HG02938 (cell line): ENCODE measurements at regions not wholly inside any gene's neighbourhood (a gene's known extent, or its start where the extent isn't known, plus 50 kb on each side); places are given as distances from the start of the nearest gene placed in this dataset.
"Not testable (repeated sequence)": the region's sequence is repeated elsewhere in the genome, so short reads cannot be mapped to it uniquely, and the experiment has no call there.

Source experiments
- ATAC-seq: cut with Tn5 transposase; IDR thresholded peaks from one replicate; pipeline ENCODE4 v1.9.1; 2021; ENCODE audit warnings: mild to moderate bottlenecking, moderate library complexity; ENCODE audit not compliant: unreplicated experiment

GRCh38 chrX:39022106-39022505 is 220.8 kb downstream of the MID1IP1 start:
- no peak for ATAC-seq

GRCh38 chrX:39029221-39029620 is 228.0 kb downstream of the MID1IP1 start:
- no peak for ATAC-seq

- ATAC-seq: no peak
Observed at GRCh38 chrX:39030636-39031035, 229.4 kb downstream of the MID1IP1 start.

- ATAC-seq: no peak
Observed at GRCh38 chrX:39039890-39040289, 238.6 kb downstream of the MID1IP1 start.

GRCh38 chrX:39043838-39044550 is 242.7 kb downstream of the MID1IP1 start:
- ATAC-seq: no peak

- no peak for ATAC-seq
Observed at GRCh38 chrX:39047174-39047573, 245.9 kb downstream of the MID1IP1 start.

DNA sequence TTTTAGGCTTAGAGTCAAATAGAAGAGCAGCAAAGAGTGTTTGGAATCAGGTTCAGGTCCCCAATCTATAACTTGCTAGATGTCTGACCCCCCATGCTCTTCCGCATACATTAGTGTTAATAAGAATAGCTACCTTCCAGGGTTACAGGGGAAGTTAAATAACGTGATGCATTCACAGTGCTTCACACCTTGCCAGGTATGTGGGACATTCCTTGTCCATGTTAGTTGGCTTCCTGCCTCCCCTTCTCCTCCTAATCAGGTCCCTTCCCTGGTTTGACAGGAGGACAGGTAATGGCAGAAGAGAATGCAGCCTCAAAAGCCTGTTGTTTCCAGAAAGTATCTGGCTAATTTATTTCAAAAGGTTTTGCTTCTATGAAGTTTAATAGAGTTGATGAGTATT is 248.7 kb downstream of the MID1IP1 start:
- no peak for ATAC-seq

DNA sequence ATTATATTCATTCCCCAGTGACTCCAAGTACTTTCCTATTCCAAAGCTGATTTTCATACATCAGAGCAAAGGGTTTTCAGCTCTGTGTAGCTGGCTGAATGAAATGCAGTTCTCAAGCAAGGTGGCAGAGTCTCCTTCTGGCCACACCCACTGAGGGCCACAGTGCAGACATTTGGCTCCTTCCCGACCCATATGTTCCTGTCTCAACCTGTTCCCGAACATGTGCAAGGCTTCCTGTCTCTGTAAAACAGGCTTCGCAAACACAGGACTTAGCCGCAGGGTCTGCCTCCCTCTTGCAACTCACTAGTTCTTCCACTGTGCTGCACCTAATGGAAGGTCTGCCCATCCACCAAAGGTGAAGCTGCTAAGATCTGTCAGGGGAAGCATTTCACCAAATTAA is 249.2 kb downstream of the MID1IP1 start:
- no peak for ATAC-seq

DNA sequence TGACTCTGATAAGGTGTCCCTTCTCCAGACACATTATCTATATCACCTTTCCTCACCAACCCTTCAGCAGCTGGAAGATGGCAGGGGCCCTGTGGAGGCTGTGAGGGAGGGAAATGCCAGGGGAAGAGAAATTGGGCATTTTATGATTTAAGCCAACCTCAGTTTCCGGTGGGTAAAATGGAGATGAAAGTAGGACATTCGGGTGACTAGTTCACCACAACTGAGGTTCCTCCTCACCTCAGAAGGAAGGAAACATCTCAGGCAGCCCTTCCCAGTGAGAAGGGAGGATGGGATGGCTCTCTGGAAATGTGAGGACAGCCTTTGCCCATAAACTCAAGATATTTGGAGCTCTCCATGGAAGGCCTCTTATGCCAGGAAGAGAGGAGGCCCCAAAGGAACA is 251.5 kb downstream of the MID1IP1 start:
- no peak for ATAC-seq

- no peak for ATAC-seq
Observed at GRCh38 chrX:39058724-39059123, 257.5 kb downstream of the MID1IP1 start.

- ATAC-seq: no peak
Observed at GRCh38 chrX:39059866-39060265, 258.6 kb downstream of the MID1IP1 start.

DNA sequence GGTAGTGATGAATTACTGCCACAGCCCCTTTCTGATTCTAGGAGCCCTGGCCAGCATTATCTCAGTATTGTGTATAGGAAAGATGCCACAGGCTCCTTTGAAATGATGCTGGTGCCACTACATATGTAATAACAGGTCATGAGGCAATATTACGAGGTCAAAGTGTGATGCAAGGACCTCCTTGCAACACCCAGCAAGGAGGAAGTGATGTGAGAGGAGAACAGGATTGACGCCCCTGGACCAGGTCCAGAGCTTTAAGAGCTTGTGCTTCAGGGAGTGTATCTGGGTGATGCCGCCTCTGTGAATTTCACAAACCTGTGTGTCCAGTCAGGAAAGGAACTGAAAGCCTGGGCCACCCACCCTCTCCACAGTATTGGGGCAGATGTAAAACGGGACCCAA is 261.8 kb downstream of the MID1IP1 start:
- no peak for ATAC-seq

- ATAC-seq: no peak
Observed at GRCh38 chrX:39063702-39064101, 262.4 kb downstream of the MID1IP1 start.

DNA sequence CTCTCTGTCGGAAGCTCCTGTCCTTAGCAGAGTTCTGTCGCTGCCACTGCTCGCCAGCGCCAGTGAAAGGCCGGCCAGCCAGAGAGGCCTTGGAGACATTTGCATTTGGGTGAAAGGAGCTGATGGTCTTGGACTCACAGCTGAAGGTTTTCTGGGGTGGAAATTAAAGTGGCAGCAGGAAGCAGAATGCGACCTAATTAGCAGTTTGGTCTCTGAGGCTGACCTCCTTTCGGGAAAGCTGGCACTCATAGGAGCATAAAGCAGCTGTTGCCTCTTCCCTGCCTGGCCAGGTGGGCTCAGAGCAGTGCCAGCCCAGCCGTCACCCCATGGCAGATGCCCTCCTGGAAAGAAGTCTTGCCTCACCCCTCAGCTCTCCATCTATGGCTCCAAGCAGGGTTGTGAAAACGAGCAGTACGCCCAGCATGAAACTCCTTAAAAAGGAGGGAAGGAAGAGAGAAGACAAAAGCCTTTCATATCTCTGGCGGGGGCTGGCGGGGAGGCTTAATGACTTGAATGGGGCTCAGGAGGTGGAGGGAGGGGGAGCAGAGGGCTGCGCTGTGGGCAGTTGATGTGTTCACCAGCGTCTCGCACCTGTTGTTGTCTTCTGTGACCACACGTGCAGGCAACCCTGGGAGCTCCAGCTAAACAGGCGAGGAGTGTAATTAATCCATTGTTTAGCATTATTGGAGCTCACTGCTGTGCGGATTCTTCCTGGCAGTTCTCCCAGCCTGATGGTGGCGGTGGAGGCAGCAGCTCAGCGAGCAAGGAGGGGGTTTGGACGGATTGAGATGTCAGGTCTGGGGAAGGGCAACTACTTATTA is 264.0 kb downstream of the MID1IP1 start:
- ATAC-seq: no peak

GRCh38 chrX:39067866-39068265 is 266.6 kb downstream of the MID1IP1 start:
- no peak for ATAC-seq

GRCh38 chrX:39068634-39069033 is 267.4 kb downstream of the MID1IP1 start:
- not testable (repeated sequence) for ATAC-seq

- ATAC-seq: no peak
Observed at GRCh38 chrX:39070009-39070408, 268.8 kb downstream of the MID1IP1 start.

- ATAC-seq: no peak
Observed at GRCh38 chrX:39073131-39073530, 271.9 kb downstream of the MID1IP1 start.

- no peak for ATAC-seq
Observed at GRCh38 chrX:39096599-39096998, 295.3 kb downstream of the MID1IP1 start.

DNA sequence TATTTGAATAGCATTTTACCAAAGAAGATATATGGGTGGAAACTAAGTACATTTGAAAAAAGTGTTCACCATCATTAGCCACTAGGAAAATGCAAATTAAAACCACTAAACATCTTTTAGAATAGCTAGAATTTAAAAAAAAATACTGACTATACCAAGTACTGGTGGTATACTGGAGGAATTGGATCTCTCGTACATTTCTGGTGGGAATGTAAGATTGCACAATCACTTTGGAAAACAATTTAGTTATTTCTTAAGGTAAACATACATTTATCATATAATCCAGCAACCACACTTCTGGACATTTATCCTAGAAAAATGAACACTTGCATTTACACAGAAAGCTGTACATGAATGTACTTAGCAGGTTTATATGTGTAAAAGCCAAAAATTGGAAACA is 303.5 kb downstream of the MID1IP1 start:
- no peak for ATAC-seq

GRCh38 chrX:39112143-39112542 is 310.9 kb downstream of the MID1IP1 start:
- ATAC-seq: no peak

DNA sequence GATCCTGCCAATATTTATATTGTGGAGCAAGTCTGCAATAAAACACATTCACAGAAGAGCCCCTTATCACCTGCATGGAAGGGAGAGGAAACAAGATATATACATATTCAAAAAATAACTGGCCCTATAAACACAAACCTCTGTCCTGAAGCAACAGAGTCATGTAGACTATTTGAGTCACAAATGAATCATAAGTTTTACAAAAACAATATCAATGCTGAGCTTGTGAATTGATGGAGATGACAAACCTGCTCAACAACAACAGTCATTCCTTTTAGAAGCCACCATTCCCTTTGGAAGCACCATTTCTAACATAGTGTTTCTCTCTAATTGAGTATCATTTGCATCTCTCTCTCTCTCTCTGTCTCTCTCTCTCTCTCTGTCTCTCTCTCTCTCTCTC is 313.9 kb downstream of the MID1IP1 start:
- no peak for ATAC-seq
